H1 (cell line): ENCODE measurements at regions not wholly inside any gene's neighbourhood (a gene's known extent, or its start where the extent isn't known, plus 50 kb on each side); places are given as distances from the start of the nearest gene placed in this dataset.

Experiments used
- CTCF ChIA-PET: fragments of 300-600 bp; sonication (Branson Sonifier 250); formaldehyde crosslinking; loops from one replicate; lab custom pipeline; 2021; ENCODE audit not compliant: partially characterized antibody; lab: Charles Lee
- POLR2A ChIA-PET: fragments of 300-600 bp; sonication (Branson Sonifier 250); formaldehyde crosslinking; loops from one replicate; lab custom pipeline; 2021; ENCODE audit warnings: inconsistent platforms; ENCODE audit not compliant: partially characterized antibody; lab: Charles Lee
- DNase-seq, 2 experiments: peaks; one replicate each; pipeline versions ENCODE4 v3.0.0 to v3.0.0-alpha.2; 2010 to 2022; ENCODE audit warnings: low spot score in 2 of 2, low read depth in 1 of 2, mixed read lengths in 1 of 2
- FAIRE-seq: peaks from 2 replicates; lab custom pipeline; 2011; peaks lifted over from hg19 to GRCh38; lab: Jason Lieb, UNC
- H2AFZ ChIP-seq: 2 replicates; pipeline ENCODE4 v1.8.1; 2012; ENCODE audit warnings: low read length, inconsistent platforms
- H2AK5ac ChIP-seq: 2 replicates; pipeline ENCODE4 v1.6.1; 2013; ENCODE audit warnings: low read depth, low read length
- H2BK120ac ChIP-seq: replicated peaks from 2 replicates; pipeline ENCODE3; 2013; ENCODE audit warnings: low read depth, low read length, inconsistent platforms
- H2BK12ac ChIP-seq: 2 replicates; pipeline ENCODE4 v1.6.1; 2013; ENCODE audit warnings: low read depth, low read length
- H2BK15ac ChIP-seq: 2 replicates; pipeline ENCODE4 v1.6.1; 2013; ENCODE audit warnings: low read length
- H2BK20ac ChIP-seq: 2 replicates; pipeline ENCODE4 v1.6.1; 2013; ENCODE audit warnings: low read length
- H2BK5ac ChIP-seq: 2 replicates; pipeline ENCODE4 v1.6.1; 2013; ENCODE audit warnings: low read depth, low read length
- H3K14ac ChIP-seq: 2 replicates; pipeline ENCODE4 v1.6.1; 2013; ENCODE audit warnings: inconsistent platforms; ENCODE audit not compliant: insufficient read length
- H3K18ac ChIP-seq: 2 replicates; pipeline ENCODE4 v1.6.1; 2013; ENCODE audit warnings: low read length; ENCODE audit errors: extremely low read depth
- H3K23ac ChIP-seq: 2 replicates; pipeline ENCODE4 v1.6.1; 2013; ENCODE audit warnings: inconsistent platforms; ENCODE audit not compliant: insufficient read length
- H3K23me2 ChIP-seq: 2 replicates; pipeline ENCODE4 v1.6.1; 2013; ENCODE audit warnings: low read depth, low read length
- H3K27ac ChIP-seq: 2 replicates; pipeline ENCODE4 v1.6.1; 2011; ENCODE audit warnings: low read depth, low read length, inconsistent platforms
- H3K27me3 ChIP-seq, 4 experiments: replicated peaks in 1 of 4; 1 replicate in 1 of 4; 2 replicates in 3 of 4; pipeline versions ENCODE4 v1.6.1 to v1.8.1; 2011 to 2013; ENCODE audit warnings: low read length in 3 of 4, mild to moderate bottlenecking in 3 of 4, inconsistent platforms in 2 of 4, mixed read lengths in 2 of 4, moderate library complexity in 1 of 4; ENCODE audit not compliant: control insufficient read depth in 3 of 4, insufficient read depth in 3 of 4; ENCODE audit errors: extremely low read depth in 1 of 4
- H3K36me3 ChIP-seq, 4 experiments: 2 replicates each; pipeline versions ENCODE4 v1.6.1 to v1.8.1; 2011 to 2013; ENCODE audit warnings: mild to moderate bottlenecking in 4 of 4, low read length in 3 of 4, moderate library complexity in 2 of 4, control low read depth in 1 of 4, inconsistent platforms in 1 of 4; ENCODE audit not compliant: insufficient read depth in 4 of 4, control insufficient read depth in 2 of 4
- H3K4ac ChIP-seq: replicated peaks from 2 replicates; pipeline ENCODE3; 2013; ENCODE audit warnings: low read length, low read depth, mixed read lengths, inconsistent platforms; ENCODE audit not compliant: insufficient read length
- H3K4me1 ChIP-seq, 4 experiments: replicated peaks in 1 of 4; 1 replicate in 1 of 4; 2 replicates in 3 of 4; pipeline versions ENCODE4 v1.6.1 to v1.8.1; 2011 to 2013; ENCODE audit warnings: low read length in 3 of 4, inconsistent platforms in 2 of 4, mixed read lengths in 1 of 4; ENCODE audit not compliant: insufficient read depth in 4 of 4, control insufficient read depth in 3 of 4
- H3K4me2 ChIP-seq, 2 experiments: 2 replicates each; pipeline versions ENCODE4 v1.6.1 to v1.8.1; 2011 to 2013; ENCODE audit warnings: low read depth in 2 of 2, low read length in 2 of 2, control low read depth in 1 of 2, inconsistent platforms in 1 of 2, mild to moderate bottlenecking in 1 of 2; ENCODE audit not compliant: insufficient read depth in 1 of 2
- H3K4me3 ChIP-seq, 4 experiments: fragments of 200-600, 300-600 bp in 1 of 4; sonication (generic), shearing (Covaris generic), sonication (Bioruptor Twin) in 1 of 4; 2 replicates each; pipeline versions ENCODE4 v1.5.1 to v1.8.1; 2011 to 2016; ENCODE audit warnings: low read length in 4 of 4, low read depth in 3 of 4, control low read depth in 2 of 4, inconsistent platforms in 2 of 4, mild to moderate bottlenecking in 2 of 4, mixed read lengths in 1 of 4, moderate library complexity in 1 of 4; ENCODE audit not compliant: insufficient read depth in 2 of 4; ENCODE audit errors: extremely low read depth in 1 of 4
- H3K56ac ChIP-seq: replicated peaks from 2 replicates; pipeline ENCODE3; 2013; ENCODE audit warnings: low read depth, mild to moderate bottlenecking, mixed read lengths, low read length, inconsistent platforms; ENCODE audit not compliant: insufficient read length
- H3K79me1 ChIP-seq: 2 replicates; pipeline ENCODE4 v1.6.1; 2013; ENCODE audit warnings: low read depth, low read length, control low read depth
- H3K79me2 ChIP-seq, 2 experiments: 2 replicates each; pipeline versions ENCODE4 v1.6.1 to v1.8.1; 2012 to 2013; ENCODE audit warnings: low read length in 2 of 2, mild to moderate bottlenecking in 2 of 2, inconsistent platforms in 1 of 2; ENCODE audit not compliant: insufficient read depth in 2 of 2, control insufficient read depth in 1 of 2
- H3K9ac ChIP-seq, 4 experiments: replicated peaks in 1 of 4; 1 replicate in 1 of 4; 2 replicates in 3 of 4; pipeline versions ENCODE4 v1.6.1 to v1.8.1; 2011 to 2013; ENCODE audit warnings: low read depth in 3 of 4, low read length in 3 of 4, control low read depth in 2 of 4, mild to moderate bottlenecking in 2 of 4, moderate library complexity in 2 of 4, inconsistent platforms in 1 of 4; ENCODE audit errors: extremely low read depth in 1 of 4
- H3K9me3 ChIP-seq, 2 experiments: 2 replicates each; pipeline versions ENCODE4 v1.6.1 to v1.8.1; 2012 to 2013; ENCODE audit warnings: mild to moderate bottlenecking in 2 of 2, moderate library complexity in 2 of 2, control low read depth in 1 of 2, inconsistent platforms in 1 of 2, low read depth in 1 of 2, low read length in 1 of 2, mixed read lengths in 1 of 2; ENCODE audit not compliant: insufficient read depth in 2 of 2
- H4K20me1 ChIP-seq, 2 experiments: replicated peaks in 1 of 2; 2 replicates each; pipeline versions ENCODE3 to v1.8.1; 2011 to 2013; ENCODE audit warnings: inconsistent platforms in 2 of 2, low read length in 2 of 2, mild to moderate bottlenecking in 1 of 2; ENCODE audit not compliant: insufficient read depth in 2 of 2, control insufficient read depth in 1 of 2
- H4K5ac ChIP-seq: 2 replicates; pipeline ENCODE4 v1.6.1; 2013; ENCODE audit warnings: low read length, low read depth, mixed read lengths, inconsistent platforms; ENCODE audit not compliant: insufficient read length
- H4K8ac ChIP-seq: 2 replicates; pipeline ENCODE4 v1.8.0; 2013; ENCODE audit warnings: mild to moderate bottlenecking, moderate library complexity, low read length, inconsistent platforms; ENCODE audit not compliant: insufficient read depth; ENCODE audit errors: extremely low read depth
- H4K91ac ChIP-seq: replicated peaks from 2 replicates; pipeline ENCODE3; 2013; ENCODE audit warnings: low read length, mixed read lengths, inconsistent platforms; ENCODE audit not compliant: insufficient read length
- PHF8 ChIP-seq: fragments of 200-600 bp; sonication (generic); conservative IDR thresholded peaks from 2 replicates; pipeline ENCODE4 v1.7.1; 2012; ENCODE audit warnings: low read depth, mild to moderate bottlenecking, inconsistent platforms, low read length, moderate library complexity
- WGBS, 2 experiments: shearing (Covaris generic) in 1 of 2; methylation state at CpG; one replicate each; pipeline versions ENCODE4 v1.1.6 to v1.1.7; 2013 to 2015; ENCODE audit warnings: low lambda C conversion rate in 2 of 2, mixed read lengths in 2 of 2, inconsistent platforms in 1 of 2, low coverage in 1 of 2, missing lambda C conversion rate in 1 of 2; ENCODE audit not compliant: insufficient replicate concordance in 2 of 2, insufficient coverage in 1 of 2, insufficient read length in 1 of 2; ENCODE audit errors: extremely low coverage in 1 of 2, missing lambda C conversion rate in 1 of 2; 5-methylcytosine and 5-hydroxymethylcytosine counted together
- TF ChIP-seq, protein P1 (sequence below), 3 experiments: IDR thresholded peaks; 1 replicate in 2 of 3; 2 replicates in 1 of 3; pipeline versions ENCODE4 v1.5.1 to v1.6.1; 2011; ENCODE audit warnings: low read length in 3 of 3, mild to moderate bottlenecking in 3 of 3, inconsistent platforms in 2 of 3, low read depth in 1 of 3, moderate library complexity in 1 of 3; ENCODE audit not compliant: insufficient read depth in 1 of 3; ENCODE audit errors: control extremely low read depth in 1 of 3

DNA sequence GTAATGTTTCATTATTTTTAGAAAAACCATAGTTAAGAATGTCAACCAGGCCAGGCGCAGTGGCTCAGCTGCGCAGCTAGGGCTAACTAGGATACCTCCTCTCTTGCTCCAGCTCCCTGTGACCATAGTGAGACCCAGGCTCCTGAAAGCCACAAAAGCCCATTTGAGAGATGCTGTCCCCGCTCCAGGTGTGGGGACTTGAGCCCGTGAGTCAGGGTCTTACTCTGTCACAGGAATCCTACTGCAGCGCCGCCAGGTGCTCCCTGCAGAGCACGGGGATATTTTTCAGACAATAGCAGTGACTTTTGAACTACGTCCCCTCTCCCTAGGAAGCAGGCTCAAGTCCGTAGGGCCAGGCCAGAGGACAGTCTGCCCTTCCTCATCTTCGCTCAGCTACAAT, 75.6 kb upstream of the NRBF2 start:
- H4K91ac ChIP-seq: peak overlapping the region; percentile 49
- H2BK20ac ChIP-seq: no peak overlapping the region
- H3K4me3 ChIP-seq: no peak overlapping the region
- H3K56ac ChIP-seq: no peak overlapping the region
- H2BK15ac ChIP-seq: no peak overlapping the region
- H2AFZ ChIP-seq: peak overlapping the region; percentile 73
- no peak overlapping the region for H2BK12ac ChIP-seq
- POLR2A ChIA-PET: no interaction called here
- H3K79me1 ChIP-seq: no peaks in the 10 kb centered on the region
- no peak overlapping the region for H2BK5ac ChIP-seq
- no peaks in the 10 kb centered on the region for H3K23me2 ChIP-seq
- DNase-seq (peak in 1 of 2 experiments; percentile 53), FAIRE-seq (no peak)
- peaks cover 0 to 9% (median 0%) of the 10 kb centered on the region in 4 experiments; a peak in 1 of 7 replicates for H3K4me1 ChIP-seq
- H3K79me2 ChIP-seq: no peaks in the 10 kb centered on the region
- peak overlapping the region; percentile 68; the same call in 1 of the 2 replicates for H4K8ac ChIP-seq
- H3K27me3 ChIP-seq: no peaks in the 10 kb centered on the region
- TF ChIP-seq, protein P1, sequence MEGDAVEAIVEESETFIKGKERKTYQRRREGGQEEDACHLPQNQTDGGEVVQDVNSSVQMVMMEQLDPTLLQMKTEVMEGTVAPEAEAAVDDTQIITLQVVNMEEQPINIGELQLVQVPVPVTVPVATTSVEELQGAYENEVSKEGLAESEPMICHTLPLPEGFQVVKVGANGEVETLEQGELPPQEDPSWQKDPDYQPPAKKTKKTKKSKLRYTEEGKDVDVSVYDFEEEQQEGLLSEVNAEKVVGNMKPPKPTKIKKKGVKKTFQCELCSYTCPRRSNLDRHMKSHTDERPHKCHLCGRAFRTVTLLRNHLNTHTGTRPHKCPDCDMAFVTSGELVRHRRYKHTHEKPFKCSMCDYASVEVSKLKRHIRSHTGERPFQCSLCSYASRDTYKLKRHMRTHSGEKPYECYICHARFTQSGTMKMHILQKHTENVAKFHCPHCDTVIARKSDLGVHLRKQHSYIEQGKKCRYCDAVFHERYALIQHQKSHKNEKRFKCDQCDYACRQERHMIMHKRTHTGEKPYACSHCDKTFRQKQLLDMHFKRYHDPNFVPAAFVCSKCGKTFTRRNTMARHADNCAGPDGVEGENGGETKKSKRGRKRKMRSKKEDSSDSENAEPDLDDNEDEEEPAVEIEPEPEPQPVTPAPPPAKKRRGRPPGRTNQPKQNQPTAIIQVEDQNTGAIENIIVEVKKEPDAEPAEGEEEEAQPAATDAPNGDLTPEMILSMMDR (IDR thresholded peaks at IDR 0.05; ENCODE audit: control extremely low read depth in 1 of 3, insufficient read depth in 1 of 3, low read depth in 1 of 3, low read length in 3 of 3): peak in 1 of 3 experiments; percentile 16; a peak in 1 of 4 replicates
- TF ChIP-seq PHF8: no peak
- no peaks in the 10 kb centered on the region for H3K36me3 ChIP-seq
- H3K18ac ChIP-seq: 0 out of 2 replicates have a peak overlapping the region, but pooled peaks have one; percentile 57
- no peak overlapping the region for H3K23ac ChIP-seq
- WGBS, 2 experiments: 60% methylated on average over 10 of the region's 10 CpGs; no CpG with 5 or more reads in 1 of the 2 experiments
- H3K14ac ChIP-seq: no peak overlapping the region
- H2BK120ac ChIP-seq: no peak overlapping the region
- H4K5ac ChIP-seq: no peak overlapping the region
- CTCF ChIA-PET: interaction anchor here (0.6 to 1.6 kb wide), 11 partner anchors 11 to 1016 kb away, joined by 3 to 5 read pairs (median 3); no protein-coding TSS in a partner anchor
- no peaks in the 10 kb centered on the region for H3K9me3 ChIP-seq
- H4K20me1 ChIP-seq: no peaks in the 10 kb centered on the region
- no peak overlapping the region for H3K9ac ChIP-seq
- no peak overlapping the region for H3K4me2 ChIP-seq
- no peak overlapping the region for H3K27ac ChIP-seq
- H2AK5ac ChIP-seq: no peak overlapping the region
- no peak overlapping the region for H3K4ac ChIP-seq
